SU-DHL-6 (cell line): ENCODE measurements at regions not wholly inside any gene's neighbourhood (a gene's known extent, or its start where the extent isn't known, plus 50 kb on each side); places are given as distances from the start of the nearest gene placed in this dataset.

Experiments used
- H2AFZ ChIP-seq: fragments of 200-600 bp; sonication (generic); 2 replicates; pipeline ENCODE4 v1.6.1; 2014; ENCODE audit warnings: low read depth, mild to moderate bottlenecking, moderate library complexity, mixed read lengths, antibody characterized with exemption, low read length; ENCODE audit not compliant: severe bottlenecking
- H3F3A ChIP-seq: fragments of 200-600 bp; shearing (Covaris generic); 2 replicates; pipeline ENCODE4 v1.6.0; 2016; ENCODE audit warnings: antibody characterized with exemption, mild to moderate bottlenecking; ENCODE audit not compliant: insufficient read depth
- H3K27ac ChIP-seq: fragments of 200-600 bp; sonication (generic); 2 replicates; pipeline ENCODE4 v1.5.1; 2016; ENCODE audit warnings: low read depth, mild to moderate bottlenecking, low read length, moderate library complexity, mixed read lengths
- H3K27me3 ChIP-seq: fragments of 200-600 bp; sonication (generic), shearing (Covaris generic); 2 replicates; pipeline ENCODE4 v1.6.0; 2014; ENCODE audit warnings: mild to moderate bottlenecking, low read length
- H3K36me3 ChIP-seq: fragments of 200-600 bp; sonication (generic); 2 replicates; pipeline ENCODE4 v1.6.1; 2014; ENCODE audit warnings: mild to moderate bottlenecking, low read length, mixed read lengths
- H3K4me2 ChIP-seq: fragments of 300-600, 200-600 bp; shearing (Covaris generic), sonication (generic); 2 replicates; pipeline ENCODE4 v1.6.0; 2014; ENCODE audit warnings: low read length, low read depth, mild to moderate bottlenecking; ENCODE audit not compliant: poor library complexity, severe bottlenecking
- H3K4me3 ChIP-seq: fragments of 200-600 bp; sonication (generic); 2 replicates; pipeline ENCODE4 v1.5.1; 2014; ENCODE audit warnings: antibody characterized with exemption, low read length, mild to moderate bottlenecking, mixed read lengths; ENCODE audit not compliant: insufficient read depth, poor library complexity, severe bottlenecking
- H3K79me2 ChIP-seq: fragments of 200-600 bp; sonication (generic); 2 replicates; pipeline ENCODE4 v1.6.1; 2014; ENCODE audit warnings: mild to moderate bottlenecking, low read length, moderate library complexity; ENCODE audit not compliant: insufficient read depth
- H3K9ac ChIP-seq: fragments of 200-600 bp; sonication (generic); 2 replicates; pipeline ENCODE4 v1.7.0; 2014; ENCODE audit warnings: mild to moderate bottlenecking, low read length
- H3K9me2 ChIP-seq: fragments of 200-600 bp; sonication (generic); replicated peaks from 2 replicates; pipeline ENCODE4 v1.6.1; 2014; ENCODE audit warnings: low read length; ENCODE audit not compliant: insufficient read depth
- H3K9me3 ChIP-seq: fragments of 200-600 bp; sonication (generic); 2 replicates; pipeline ENCODE4 v1.6.1; 2014; ENCODE audit warnings: low read length, mixed read lengths; ENCODE audit not compliant: insufficient read depth
- H4K20me1 ChIP-seq: fragments of 200-600 bp; sonication (generic); 2 replicates; pipeline ENCODE4 v1.6.1; 2014; ENCODE audit warnings: low read depth, mild to moderate bottlenecking, antibody characterized with exemption, low read length, moderate library complexity, mixed read lengths
- EZH2phosphoT487 ChIP-seq: fragments of 200-600 bp; sonication (generic), shearing (Covaris generic); conservative IDR thresholded peaks from 2 replicates; pipeline ENCODE4 v1.6.1; 2018; ENCODE audit warnings: mild to moderate bottlenecking, antibody characterized with exemption, low read length, moderate library complexity, mixed read lengths
- TF ChIP-seq, protein P1 (sequence below): fragments of 200-600 bp; sonication (generic); IDR thresholded peaks from one replicate; pipeline ENCODE4 v1.5.1; 2017; ENCODE audit warnings: antibody characterized with exemption, mild to moderate bottlenecking, low read length, moderate library complexity; ENCODE audit not compliant: insufficient read depth, poor library complexity, severe bottlenecking

DNA sequence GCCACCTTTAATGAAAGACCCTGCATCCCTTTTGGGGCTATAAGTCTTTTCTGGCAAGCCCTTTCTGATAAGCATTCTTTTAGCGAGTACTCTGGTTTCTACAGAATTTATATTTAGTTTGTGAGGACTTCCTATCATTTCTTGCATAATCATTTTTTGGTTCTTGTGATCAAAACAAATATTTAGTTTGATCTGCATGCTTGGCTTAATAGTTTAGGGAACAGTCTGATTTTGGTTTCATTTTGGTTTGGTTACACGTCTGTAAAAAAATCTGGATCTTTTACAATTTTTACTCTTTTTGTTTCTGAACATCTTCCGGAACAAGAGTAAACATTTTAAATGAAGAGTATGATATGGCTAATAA lies 1074.4 kb downstream of the CDH9 start:
- Histone ChIP-seq H3K9me3 (peaks cover 18% of the 10 kb centered on the region; the same call in 1 of the 2 replicates), H3F3A (no peaks in the 10 kb centered on the region; the same call in 1 of the 2 replicates), H4K20me1 (no peaks in the 10 kb centered on the region), H3K4me3 (no peak overlapping the region), H2AFZ (no peak overlapping the region), H3K79me2 (no peaks in the 10 kb centered on the region), H3K27me3 (no peaks in the 10 kb centered on the region), H3K36me3 (no peaks in the 10 kb centered on the region), H3K27ac (no peak overlapping the region), H3K9me2 (no peaks in the 10 kb centered on the region), H3K9ac (no peak overlapping the region), H3K4me2 (no peak overlapping the region)
- TF ChIP-seq, protein P1, sequence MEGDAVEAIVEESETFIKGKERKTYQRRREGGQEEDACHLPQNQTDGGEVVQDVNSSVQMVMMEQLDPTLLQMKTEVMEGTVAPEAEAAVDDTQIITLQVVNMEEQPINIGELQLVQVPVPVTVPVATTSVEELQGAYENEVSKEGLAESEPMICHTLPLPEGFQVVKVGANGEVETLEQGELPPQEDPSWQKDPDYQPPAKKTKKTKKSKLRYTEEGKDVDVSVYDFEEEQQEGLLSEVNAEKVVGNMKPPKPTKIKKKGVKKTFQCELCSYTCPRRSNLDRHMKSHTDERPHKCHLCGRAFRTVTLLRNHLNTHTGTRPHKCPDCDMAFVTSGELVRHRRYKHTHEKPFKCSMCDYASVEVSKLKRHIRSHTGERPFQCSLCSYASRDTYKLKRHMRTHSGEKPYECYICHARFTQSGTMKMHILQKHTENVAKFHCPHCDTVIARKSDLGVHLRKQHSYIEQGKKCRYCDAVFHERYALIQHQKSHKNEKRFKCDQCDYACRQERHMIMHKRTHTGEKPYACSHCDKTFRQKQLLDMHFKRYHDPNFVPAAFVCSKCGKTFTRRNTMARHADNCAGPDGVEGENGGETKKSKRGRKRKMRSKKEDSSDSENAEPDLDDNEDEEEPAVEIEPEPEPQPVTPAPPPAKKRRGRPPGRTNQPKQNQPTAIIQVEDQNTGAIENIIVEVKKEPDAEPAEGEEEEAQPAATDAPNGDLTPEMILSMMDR = no peak
- no peak for TF ChIP-seq EZH2phosphoT487

DNA sequence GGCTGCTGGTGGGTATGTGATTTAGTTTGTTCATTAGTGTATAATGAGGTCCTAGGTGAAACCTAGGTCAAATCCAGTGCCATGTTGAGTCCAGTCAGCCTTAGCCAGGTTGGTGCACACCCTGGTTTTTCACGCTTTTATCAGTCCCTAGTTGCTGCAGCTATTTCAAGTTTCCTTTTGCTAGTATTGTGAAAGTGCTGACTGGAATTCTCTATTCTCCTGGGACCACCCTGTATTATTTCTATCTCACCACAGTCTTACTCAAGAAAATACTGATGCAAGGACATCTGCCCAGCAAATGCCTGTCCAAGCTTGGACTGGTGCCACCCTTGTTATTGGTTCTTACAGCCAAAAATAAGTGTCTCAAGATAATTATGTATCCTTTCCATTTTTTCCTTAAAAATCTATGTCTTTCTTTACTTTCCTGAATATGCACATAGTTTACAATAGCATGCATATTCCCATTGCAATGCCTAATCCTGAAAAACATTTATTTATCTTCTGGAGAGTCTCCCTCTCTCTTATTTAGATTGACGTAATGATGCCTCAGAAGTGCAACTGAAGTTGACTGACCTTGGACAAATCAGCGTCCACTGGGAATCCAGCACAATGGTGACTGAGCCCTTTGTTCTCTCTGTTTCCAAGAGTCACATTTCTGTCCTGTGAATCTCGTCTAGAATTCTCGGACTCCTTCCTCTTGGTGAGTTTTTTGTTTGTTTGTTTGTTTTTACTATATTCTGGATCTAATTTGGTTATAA lies 1075.0 kb downstream of the CDH9 start:
- Histone ChIP-seq H4K20me1 (no peaks in the 10 kb centered on the region), H2AFZ (no peak overlapping the region), H3K27me3 (no peaks in the 10 kb centered on the region), H3K36me3 (no peaks in the 10 kb centered on the region), H3K9ac (no peak overlapping the region), H3K4me3 (no peak overlapping the region), H3K9me2 (no peaks in the 10 kb centered on the region), H3K79me2 (no peaks in the 10 kb centered on the region), H3K27ac (no peak overlapping the region), H3K9me3 (peaks cover 18% of the 10 kb centered on the region; the same call in 1 of the 2 replicates), H3K4me2 (no peak overlapping the region), H3F3A (no peaks in the 10 kb centered on the region; the same call in 1 of the 2 replicates)
- TF ChIP-seq, protein P1 = no peak

DNA sequence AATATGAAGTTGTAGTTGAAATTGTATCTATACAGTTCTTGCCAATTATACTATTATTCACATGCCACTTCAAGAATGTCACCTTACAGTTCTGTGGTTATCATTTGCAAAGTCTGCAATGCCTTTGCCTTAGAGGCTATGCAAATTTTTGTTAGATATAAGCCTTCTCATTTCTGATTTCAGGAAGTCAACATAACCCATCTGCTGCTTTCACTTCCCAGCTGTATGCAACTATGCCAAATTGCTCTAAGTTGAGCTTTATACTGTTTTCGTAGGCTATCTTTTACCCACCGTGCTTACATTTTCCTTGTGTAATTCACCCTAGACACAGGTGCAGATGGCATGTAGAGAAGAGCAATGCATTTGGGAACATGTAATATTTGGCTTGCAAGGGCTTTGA lies 1083.0 kb downstream of the CDH9 start:
- no peaks in the 10 kb centered on the region for H3K27me3 ChIP-seq
- H2AFZ ChIP-seq = no peak overlapping the region
- H3K27ac ChIP-seq = peak overlapping the region; percentile 82
- peaks cover 3% of the 10 kb centered on the region; the same call in 1 of the 2 replicates for H3K36me3 ChIP-seq
- no peak overlapping the region for H3K9ac ChIP-seq
- H4K20me1 ChIP-seq = no peaks in the 10 kb centered on the region
- no peaks in the 10 kb centered on the region for H3K9me2 ChIP-seq
- H3K9me3 ChIP-seq = no peaks in the 10 kb centered on the region
- H3K79me2 ChIP-seq = no peaks in the 10 kb centered on the region
- H3K4me3 ChIP-seq = peak overlapping the region; percentile 9
- peaks cover 13% of the 10 kb centered on the region for H3F3A ChIP-seq
- TF ChIP-seq EZH2phosphoT487 = no peak
- TF ChIP-seq, protein P1 = no peak
- H3K4me2 ChIP-seq = peak overlapping the region; percentile 47
